SK-N-SH treated with all-trans-retinoic acid at 6 μM for 48 hours (cell line): ENCODE measurements at regions not wholly inside any gene's neighbourhood (a gene's known extent, or its start where the extent isn't known, plus 50 kb on each side); places are given as distances from the start of the nearest gene placed in this dataset.

Experiments
- ATAC-seq: fragments of 200-7000 bp; cut with Tn5 transposase; 3 replicates; pipeline ENCODE4 v1.9.1; 2020; ENCODE audit warnings: mild to moderate bottlenecking, moderate library complexity
- ARNTL ChIP-seq: fragments of 450-650 bp; formaldehyde crosslinking; IDR thresholded peaks from 2 replicates; pipeline ENCODE4 v1.5.0; 2020; ENCODE audit warnings: low read depth, mild to moderate bottlenecking, moderate library complexity, borderline replicate concordance
- BACH2 ChIP-seq: fragments of 250-450 bp; sonication (Bioruptor Pico); IDR thresholded peaks from 2 replicates; pipeline ENCODE4 v1.9.0; 2021; ENCODE audit warnings: mild to moderate bottlenecking, borderline replicate concordance
- CSDC2 ChIP-seq: fragments of 250-450 bp; sonication (Bioruptor Pico); IDR thresholded peaks from 2 replicates; pipeline ENCODE4 v1.5.0; 2020; ENCODE audit warnings: mild to moderate bottlenecking, moderate library complexity
- ESRRG ChIP-seq: fragments of 250-450 bp; sonication (Bioruptor Pico); IDR thresholded peaks from 2 replicates; pipeline ENCODE4 v1.6.1; 2021; ENCODE audit warnings: mild to moderate bottlenecking
- GLIS3 ChIP-seq: fragments of 250-450 bp; sonication (Bioruptor Pico); IDR thresholded peaks from 2 replicates; pipeline ENCODE4 v1.5.0; 2020; ENCODE audit warnings: mild to moderate bottlenecking, moderate library complexity
- ISL1 ChIP-seq: fragments of 250-450 bp; sonication (Bioruptor Pico); IDR thresholded peaks from 2 replicates; pipeline ENCODE4 v2.1.2; 2022; ENCODE audit warnings: mild to moderate bottlenecking, moderate library complexity
- OSR1 ChIP-seq: fragments of 250-450 bp; sonication (Bioruptor Pico); IDR thresholded peaks from 2 replicates; pipeline ENCODE4 v1.8.0; 2022; ENCODE audit warnings: moderate library complexity, mild to moderate bottlenecking, inconsistent platforms
- PPARA ChIP-seq: fragments of 250-450 bp; sonication (Bioruptor Pico); IDR thresholded peaks from 2 replicates; pipeline ENCODE4 v1.5.0; 2020; ENCODE audit warnings: mild to moderate bottlenecking, borderline replicate concordance
- SNAI2 ChIP-seq: fragments of 250-450 bp; sonication (Bioruptor Pico); IDR thresholded peaks from 2 replicates; pipeline ENCODE4 v1.5.0; 2020; ENCODE audit warnings: mild to moderate bottlenecking, moderate library complexity
- TCF4 ChIP-seq: fragments of 250-450 bp; sonication (Bioruptor Pico); IDR thresholded peaks from 2 replicates; pipeline ENCODE4 v1.8.0; 2021; ENCODE audit warnings: mild to moderate bottlenecking, moderate library complexity, borderline replicate concordance
- TOX ChIP-seq: fragments of 250-450 bp; sonication (Bioruptor Pico); IDR thresholded peaks from 2 replicates; pipeline ENCODE4 v1.8.0; 2021; ENCODE audit warnings: mild to moderate bottlenecking, moderate library complexity, borderline replicate concordance
- ZC3H10 ChIP-seq: fragments of 250-450 bp; sonication (Bioruptor Pico); IDR thresholded peaks from 2 replicates; pipeline ENCODE4 v1.5.1; 2021; ENCODE audit warnings: mild to moderate bottlenecking, moderate library complexity
- ZFP3 ChIP-seq: fragments of 250-450 bp; sonication (Bioruptor Pico); IDR thresholded peaks from 2 replicates; pipeline ENCODE4 v1.5.0; 2020; ENCODE audit warnings: mild to moderate bottlenecking, moderate library complexity
- ZFP30 ChIP-seq: fragments of 450-650 bp; formaldehyde crosslinking; IDR thresholded peaks from 2 replicates; pipeline ENCODE4 v1.5.0; 2022; ENCODE audit warnings: mild to moderate bottlenecking, moderate library complexity
- ZNF70 ChIP-seq: fragments of 450-650 bp; formaldehyde crosslinking; IDR thresholded peaks from 2 replicates; pipeline ENCODE4 v1.5.0; 2020; ENCODE audit warnings: mild to moderate bottlenecking, moderate library complexity
- ZNF8 ChIP-seq: fragments of 450-650 bp; formaldehyde crosslinking; IDR thresholded peaks from 2 replicates; pipeline ENCODE4 v1.5.0; 2020; ENCODE audit warnings: mild to moderate bottlenecking, moderate library complexity
- TF ChIP-seq, protein P1 (sequence below): fragments of 250-450 bp; sonication (Bioruptor Pico); IDR thresholded peaks from 2 replicates; pipeline ENCODE4 v1.8.0; 2021; ENCODE audit warnings: low read depth, mild to moderate bottlenecking, moderate library complexity, borderline replicate concordance
- TF ChIP-seq, protein P2 (sequence below): fragments of 250-450 bp; sonication (Bioruptor Pico); IDR thresholded peaks from 2 replicates; pipeline ENCODE4 v1.5.0; 2020; ENCODE audit warnings: mild to moderate bottlenecking, moderate library complexity
- TF ChIP-seq, protein P3 (sequence below): fragments of 250-450 bp; sonication (Bioruptor Pico); IDR thresholded peaks from 2 replicates; pipeline ENCODE4 v1.8.0; 2020; ENCODE audit warnings: mild to moderate bottlenecking, moderate library complexity, borderline replicate concordance
- TF ChIP-seq, protein P4 (sequence below): fragments of 250-450 bp; sonication (Bioruptor Pico); IDR thresholded peaks from 2 replicates; pipeline ENCODE4 v1.5.1; 2020; ENCODE audit warnings: low read depth, mild to moderate bottlenecking, moderate library complexity

DNA sequence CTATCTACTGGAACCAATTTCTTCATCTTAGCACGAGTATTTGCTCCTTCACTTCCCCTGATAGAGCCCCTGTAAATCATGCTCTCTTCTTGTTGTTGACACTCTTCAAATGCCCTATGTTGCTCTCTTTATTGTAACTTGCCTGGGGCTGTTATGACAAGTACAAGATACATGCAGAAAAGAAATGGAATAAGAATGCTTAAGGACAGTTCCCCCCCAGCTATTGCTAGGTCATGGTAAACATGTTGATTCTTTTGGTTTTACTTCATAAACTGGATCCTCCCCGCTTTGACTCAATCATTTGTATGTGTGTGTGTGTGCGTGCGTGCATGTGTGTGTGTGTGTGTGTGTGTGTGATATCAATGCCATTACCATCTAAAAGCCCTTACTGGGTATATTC is 368.5 kb upstream of the CNTNAP5 start:
- ATAC-seq: no peak
- TF ChIP-seq OSR1: no peak
- TF ChIP-seq, protein P1, sequence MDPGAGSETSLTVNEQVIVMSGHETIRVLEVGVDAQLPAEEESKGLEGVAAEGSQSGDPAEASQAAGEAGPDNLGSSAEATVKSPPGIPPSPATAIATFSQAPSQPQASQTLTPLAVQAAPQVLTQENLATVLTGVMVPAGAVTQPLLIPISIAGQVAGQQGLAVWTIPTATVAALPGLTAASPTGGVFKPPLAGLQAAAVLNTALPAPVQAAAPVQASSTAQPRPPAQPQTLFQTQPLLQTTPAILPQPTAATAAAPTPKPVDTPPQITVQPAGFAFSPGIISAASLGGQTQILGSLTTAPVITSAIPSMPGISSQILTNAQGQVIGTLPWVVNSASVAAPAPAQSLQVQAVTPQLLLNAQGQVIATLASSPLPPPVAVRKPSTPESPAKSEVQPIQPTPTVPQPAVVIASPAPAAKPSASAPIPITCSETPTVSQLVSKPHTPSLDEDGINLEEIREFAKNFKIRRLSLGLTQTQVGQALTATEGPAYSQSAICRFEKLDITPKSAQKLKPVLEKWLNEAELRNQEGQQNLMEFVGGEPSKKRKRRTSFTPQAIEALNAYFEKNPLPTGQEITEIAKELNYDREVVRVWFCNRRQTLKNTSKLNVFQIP (CRISPR knock-in tag): no peak
- no peak for TF ChIP-seq ESRRG (CRISPR knock-in tag)
- TF ChIP-seq PPARA (CRISPR knock-in tag): no peak
- TF ChIP-seq, protein P2, sequence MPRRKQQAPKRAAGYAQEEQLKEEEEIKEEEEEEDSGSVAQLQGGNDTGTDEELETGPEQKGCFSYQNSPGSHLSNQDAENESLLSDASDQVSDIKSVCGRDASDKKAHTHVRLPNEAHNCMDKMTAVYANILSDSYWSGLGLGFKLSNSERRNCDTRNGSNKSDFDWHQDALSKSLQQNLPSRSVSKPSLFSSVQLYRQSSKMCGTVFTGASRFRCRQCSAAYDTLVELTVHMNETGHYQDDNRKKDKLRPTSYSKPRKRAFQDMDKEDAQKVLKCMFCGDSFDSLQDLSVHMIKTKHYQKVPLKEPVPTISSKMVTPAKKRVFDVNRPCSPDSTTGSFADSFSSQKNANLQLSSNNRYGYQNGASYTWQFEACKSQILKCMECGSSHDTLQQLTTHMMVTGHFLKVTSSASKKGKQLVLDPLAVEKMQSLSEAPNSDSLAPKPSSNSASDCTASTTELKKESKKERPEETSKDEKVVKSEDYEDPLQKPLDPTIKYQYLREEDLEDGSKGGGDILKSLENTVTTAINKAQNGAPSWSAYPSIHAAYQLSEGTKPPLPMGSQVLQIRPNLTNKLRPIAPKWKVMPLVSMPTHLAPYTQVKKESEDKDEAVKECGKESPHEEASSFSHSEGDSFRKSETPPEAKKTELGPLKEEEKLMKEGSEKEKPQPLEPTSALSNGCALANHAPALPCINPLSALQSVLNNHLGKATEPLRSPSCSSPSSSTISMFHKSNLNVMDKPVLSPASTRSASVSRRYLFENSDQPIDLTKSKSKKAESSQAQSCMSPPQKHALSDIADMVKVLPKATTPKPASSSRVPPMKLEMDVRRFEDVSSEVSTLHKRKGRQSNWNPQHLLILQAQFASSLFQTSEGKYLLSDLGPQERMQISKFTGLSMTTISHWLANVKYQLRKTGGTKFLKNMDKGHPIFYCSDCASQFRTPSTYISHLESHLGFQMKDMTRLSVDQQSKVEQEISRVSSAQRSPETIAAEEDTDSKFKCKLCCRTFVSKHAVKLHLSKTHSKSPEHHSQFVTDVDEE (CRISPR knock-in tag): no peak
- TF ChIP-seq, protein P3, sequence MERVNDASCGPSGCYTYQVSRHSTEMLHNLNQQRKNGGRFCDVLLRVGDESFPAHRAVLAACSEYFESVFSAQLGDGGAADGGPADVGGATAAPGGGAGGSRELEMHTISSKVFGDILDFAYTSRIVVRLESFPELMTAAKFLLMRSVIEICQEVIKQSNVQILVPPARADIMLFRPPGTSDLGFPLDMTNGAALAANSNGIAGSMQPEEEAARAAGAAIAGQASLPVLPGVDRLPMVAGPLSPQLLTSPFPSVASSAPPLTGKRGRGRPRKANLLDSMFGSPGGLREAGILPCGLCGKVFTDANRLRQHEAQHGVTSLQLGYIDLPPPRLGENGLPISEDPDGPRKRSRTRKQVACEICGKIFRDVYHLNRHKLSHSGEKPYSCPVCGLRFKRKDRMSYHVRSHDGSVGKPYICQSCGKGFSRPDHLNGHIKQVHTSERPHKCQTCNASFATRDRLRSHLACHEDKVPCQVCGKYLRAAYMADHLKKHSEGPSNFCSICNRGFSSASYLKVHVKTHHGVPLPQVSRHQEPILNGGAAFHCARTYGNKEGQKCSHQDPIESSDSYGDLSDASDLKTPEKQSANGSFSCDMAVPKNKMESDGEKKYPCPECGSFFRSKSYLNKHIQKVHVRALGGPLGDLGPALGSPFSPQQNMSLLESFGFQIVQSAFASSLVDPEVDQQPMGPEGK (CRISPR knock-in tag): no peak
- TF ChIP-seq, all 23 proteins: peak for 0

DNA sequence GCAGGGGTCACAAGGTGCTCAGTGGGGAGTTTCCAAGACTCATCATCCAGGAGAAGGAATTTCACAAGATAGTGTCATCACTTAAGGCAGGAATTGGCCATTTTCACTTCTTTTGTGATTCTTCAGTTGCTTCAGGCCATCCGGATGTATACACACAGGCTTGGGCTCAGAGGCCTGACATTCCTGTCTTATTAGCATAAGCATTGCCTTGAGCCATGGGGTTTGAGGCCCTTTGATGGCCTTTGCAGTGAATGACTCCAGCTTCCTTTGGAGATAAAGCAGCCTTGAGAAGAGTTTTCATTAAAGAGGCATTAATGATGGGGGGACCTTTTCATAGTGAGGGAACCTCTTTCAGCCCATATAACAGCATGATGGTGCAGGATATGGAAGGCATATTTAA is 366.0 kb upstream of the CNTNAP5 start:
- ATAC-seq: no peak
- TF ChIP-seq ZFP3 (CRISPR knock-in tag): no peak
- no peak for TF ChIP-seq BACH2 (CRISPR knock-in tag)
- TF ChIP-seq ZFP30 (CRISPR knock-in tag): no peak
- no peak for TF ChIP-seq TCF4 (CRISPR knock-in tag)
- TF ChIP-seq, protein P3 (CRISPR knock-in tag): no peak
- TF ChIP-seq, protein P4, sequence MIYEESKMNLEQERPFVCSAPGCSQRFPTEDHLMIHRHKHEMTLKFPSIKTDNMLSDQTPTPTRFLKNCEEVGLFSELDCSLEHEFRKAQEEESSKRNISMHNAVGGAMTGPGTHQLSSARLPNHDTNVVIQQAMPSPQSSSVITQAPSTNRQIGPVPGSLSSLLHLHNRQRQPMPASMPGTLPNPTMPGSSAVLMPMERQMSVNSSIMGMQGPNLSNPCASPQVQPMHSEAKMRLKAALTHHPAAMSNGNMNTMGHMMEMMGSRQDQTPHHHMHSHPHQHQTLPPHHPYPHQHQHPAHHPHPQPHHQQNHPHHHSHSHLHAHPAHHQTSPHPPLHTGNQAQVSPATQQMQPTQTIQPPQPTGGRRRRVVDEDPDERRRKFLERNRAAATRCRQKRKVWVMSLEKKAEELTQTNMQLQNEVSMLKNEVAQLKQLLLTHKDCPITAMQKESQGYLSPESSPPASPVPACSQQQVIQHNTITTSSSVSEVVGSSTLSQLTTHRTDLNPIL (CRISPR knock-in tag): no peak
- TF ChIP-seq, protein P2 (CRISPR knock-in tag): no peak
- TF ChIP-seq TOX: no peak
- no peak for TF ChIP-seq ZNF8 (CRISPR knock-in tag)
- TF ChIP-seq ZC3H10 (CRISPR knock-in tag): no peak
- no peak for TF ChIP-seq ISL1 (CRISPR knock-in tag)
- TF ChIP-seq CSDC2 (CRISPR knock-in tag): no peak
- no peak for TF ChIP-seq ARNTL

DNA sequence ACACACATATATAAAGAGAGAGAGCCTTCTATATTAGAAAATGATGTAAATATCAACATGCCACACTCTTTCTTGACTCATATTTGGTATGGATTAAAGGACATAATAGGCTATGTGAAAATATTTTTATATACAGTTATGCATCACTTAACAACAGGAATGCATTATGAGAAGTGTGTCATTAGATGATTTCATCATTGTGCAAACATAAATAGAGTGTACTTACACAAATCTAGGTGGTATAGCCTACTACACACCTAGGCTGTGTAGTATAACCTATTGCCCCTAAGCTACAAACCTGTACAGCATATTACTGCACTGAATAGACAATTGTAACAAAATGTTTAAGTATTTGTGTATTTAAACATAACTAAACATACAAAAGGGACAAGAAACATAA is 354.8 kb upstream of the CNTNAP5 start:
- ATAC-seq: no peak
- TF ChIP-seq ZFP30 (CRISPR knock-in tag) (no peak), SNAI2 (CRISPR knock-in tag) (no peak), ARNTL (no peak), ZNF8 (CRISPR knock-in tag) (no peak), ZNF70 (no peak), TCF4 (CRISPR knock-in tag) (no peak), GLIS3 (CRISPR knock-in tag) (no peak), OSR1 (no peak), ISL1 (CRISPR knock-in tag) (no peak), CSDC2 (CRISPR knock-in tag) (no peak)
- TF ChIP-seq, protein P2 (CRISPR knock-in tag): no peak
- TF ChIP-seq, protein P1 (CRISPR knock-in tag): no peak
